GM21576 (cell line): ENCODE measurements at regions not wholly inside any gene's neighbourhood (a gene's known extent, or its start where the extent isn't known, plus 50 kb on each side); places are given as distances from the start of the nearest gene placed in this dataset.
A peak's percentile ranks its signal among the peaks of the same experiment; 100 is the strongest.
"Not testable (repeated sequence)": the region's sequence is repeated elsewhere in the genome, so short reads cannot be mapped to it uniquely, and the experiment has no call there.

Experiments
- ATAC-seq: cut with Tn5 transposase; IDR thresholded peaks from one replicate; pipeline ENCODE4 v1.9.1; 2021; ENCODE audit warnings: mild to moderate bottlenecking, moderate library complexity; ENCODE audit not compliant: unreplicated experiment

DNA sequence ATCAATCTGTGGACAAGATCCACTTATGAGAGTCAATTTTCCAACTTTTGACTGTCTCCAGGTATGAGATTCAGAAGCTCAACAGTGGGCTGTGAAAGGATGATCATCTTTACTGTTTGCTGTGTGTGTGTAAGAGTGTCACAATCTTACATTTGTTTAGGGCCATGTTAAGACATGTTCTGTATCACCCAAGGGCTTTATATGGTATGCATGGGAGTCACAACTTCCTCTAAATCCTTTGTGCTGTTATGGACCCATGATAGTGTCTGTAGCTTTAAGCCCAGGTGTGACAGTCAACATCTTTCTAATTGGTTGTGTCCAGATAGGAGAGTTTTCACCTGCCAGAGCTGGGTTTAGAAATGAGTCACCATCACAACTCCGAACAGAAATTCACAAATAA, 70.2 kb downstream of the ZNF726 start:
- ATAC-seq = not testable (repeated sequence)

DNA sequence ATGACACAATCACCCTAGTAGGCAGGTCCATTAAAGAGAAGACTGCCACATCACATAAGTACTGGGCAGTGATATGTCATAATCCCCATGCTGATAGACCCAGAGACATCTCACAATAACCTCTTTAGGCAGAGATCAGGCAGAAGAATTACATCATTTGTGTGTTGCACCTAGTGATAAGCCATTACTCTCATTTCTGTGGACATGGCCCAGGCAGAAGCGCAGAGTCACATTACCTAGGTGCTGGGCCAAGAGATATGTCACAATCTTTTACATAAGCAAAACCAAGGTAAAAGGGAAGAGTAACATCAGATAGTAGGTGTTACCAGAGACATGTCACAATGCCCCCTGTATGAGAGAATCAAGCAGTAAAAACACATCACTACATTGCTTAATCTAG, 71.9 kb downstream of the ZNF726 start:
- no peak for ATAC-seq

DNA sequence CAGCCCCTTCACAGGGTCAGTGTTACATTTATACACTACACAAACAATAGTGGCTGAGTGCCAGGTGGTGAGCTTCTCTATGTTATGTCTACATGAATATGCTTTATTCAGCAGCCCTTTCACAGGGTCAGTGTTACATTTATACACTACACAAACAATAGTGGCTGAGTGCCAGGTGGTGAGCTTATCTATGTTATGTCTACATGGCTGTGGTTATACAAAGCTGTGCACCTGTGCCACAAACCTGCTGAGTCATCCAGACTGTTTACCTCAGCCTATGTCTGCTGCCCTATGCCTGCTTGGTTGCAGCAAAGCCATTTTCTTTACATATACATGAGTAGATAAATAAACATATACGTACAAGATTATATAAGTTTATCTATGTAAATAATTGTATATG, 76.5 kb downstream of the ZNF726 start:
- ATAC-seq = no peak

DNA sequence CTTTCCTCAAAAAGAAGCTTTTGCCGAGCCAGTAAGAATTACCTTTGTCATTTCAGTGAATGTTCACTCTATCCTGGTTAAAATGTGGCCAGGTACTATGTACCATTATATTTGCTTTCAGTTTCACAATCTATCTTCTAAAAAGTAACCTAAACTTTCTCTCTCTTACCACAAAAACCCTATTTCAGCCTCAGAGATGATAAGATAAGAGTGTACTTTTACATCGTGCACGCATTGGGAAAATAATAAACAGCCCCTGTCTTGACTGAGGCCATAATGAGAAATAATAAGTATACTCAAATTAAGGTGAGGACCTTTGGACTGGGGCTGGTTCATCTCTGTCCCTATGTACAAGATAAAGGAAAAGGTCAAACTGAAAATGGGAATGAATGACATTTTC, 77.7 kb downstream of the ZNF726 start:
- no peak for ATAC-seq

- ATAC-seq = no peak
Observed at GRCh38 chr19:23993440-23993839, 78.8 kb downstream of the ZNF726 start.

GRCh38 chr19:23996549-23996948, 81.9 kb downstream of the ZNF726 start:
- ATAC-seq = no peak

GRCh38 chr19:23998568-23998967, 83.9 kb downstream of the ZNF726 start:
- no peak for ATAC-seq

DNA sequence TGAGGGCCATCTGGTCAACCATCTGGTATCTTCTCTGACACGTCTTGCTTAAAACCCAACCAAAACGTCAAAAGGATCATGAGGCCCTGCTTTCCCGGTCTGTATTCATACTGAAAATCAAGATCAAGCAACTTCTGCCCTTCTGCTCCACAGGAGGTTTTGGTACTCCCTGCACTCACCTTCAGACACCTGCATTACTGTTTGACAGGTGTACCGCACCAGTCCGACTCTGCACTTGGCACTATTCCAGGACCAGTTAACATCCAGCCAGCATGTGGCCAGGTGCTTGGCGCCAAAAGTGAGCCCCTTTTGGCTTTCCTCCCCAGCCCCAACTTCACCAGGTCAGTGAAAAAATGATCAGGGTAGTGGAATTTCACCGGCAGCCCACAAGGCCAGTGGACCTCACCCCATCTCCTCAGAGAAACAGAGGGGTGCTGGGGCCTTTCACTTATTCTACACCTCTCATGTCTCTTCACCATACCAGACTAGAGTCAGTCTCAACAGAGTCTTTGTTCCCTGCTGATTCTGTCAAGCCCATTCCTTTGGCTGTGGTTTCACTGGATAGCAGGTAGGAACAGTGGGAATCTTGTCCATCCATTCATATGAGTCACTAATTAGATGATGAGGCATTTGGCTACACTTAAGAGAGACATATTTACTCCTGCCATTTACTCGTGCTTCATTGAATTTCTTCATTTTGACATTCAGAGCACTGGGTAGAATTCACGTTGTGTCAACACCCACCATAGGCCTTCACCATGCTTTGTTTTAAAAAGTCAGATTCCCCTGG, 85.3 kb downstream of the ZNF726 start:
- no peak for ATAC-seq

GRCh38 chr19:24000656-24001055, 86.0 kb downstream of the ZNF726 start:
- no peak for ATAC-seq

DNA sequence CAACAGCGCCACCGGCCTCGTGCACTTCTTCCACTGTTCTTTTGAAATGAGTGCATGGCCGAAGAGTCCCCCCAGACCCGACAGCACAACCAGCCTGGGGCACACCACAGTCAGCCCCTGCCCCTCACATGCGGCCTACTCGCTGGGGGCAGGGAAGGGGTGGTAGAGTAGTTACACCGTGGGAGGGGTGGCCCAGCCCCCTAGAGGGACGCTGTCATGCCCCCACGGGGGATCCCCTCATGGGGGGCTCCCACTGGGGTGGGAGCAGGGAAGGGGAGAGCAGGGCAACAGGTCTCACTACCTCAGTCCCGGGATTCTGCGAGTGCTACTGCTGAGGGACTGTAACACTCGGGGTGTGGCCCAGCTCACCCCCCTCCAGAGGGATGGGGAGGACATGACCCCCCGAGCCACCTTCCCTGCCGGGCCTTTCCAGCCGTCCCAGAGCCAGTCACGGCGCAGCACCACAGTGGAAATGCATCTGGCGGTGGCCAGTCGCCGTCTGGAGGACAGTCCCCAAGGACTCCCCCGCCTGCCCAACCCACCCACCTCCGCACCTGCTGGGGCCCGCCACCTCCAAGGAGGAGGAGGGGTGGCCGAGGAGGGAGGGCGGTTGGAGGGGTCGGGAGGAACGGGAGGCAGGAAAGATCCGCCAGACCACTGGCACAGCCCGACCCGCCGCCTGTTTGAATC, 84.6 kb upstream of the ZNF254 start:
- no peak for ATAC-seq

- ATAC-seq = no peak
Observed at GRCh38 chr19:24003537-24003936, 83.5 kb upstream of the ZNF254 start.

GRCh38 chr19:24004166-24004565, 82.8 kb upstream of the ZNF254 start:
- ATAC-seq = no peak

DNA sequence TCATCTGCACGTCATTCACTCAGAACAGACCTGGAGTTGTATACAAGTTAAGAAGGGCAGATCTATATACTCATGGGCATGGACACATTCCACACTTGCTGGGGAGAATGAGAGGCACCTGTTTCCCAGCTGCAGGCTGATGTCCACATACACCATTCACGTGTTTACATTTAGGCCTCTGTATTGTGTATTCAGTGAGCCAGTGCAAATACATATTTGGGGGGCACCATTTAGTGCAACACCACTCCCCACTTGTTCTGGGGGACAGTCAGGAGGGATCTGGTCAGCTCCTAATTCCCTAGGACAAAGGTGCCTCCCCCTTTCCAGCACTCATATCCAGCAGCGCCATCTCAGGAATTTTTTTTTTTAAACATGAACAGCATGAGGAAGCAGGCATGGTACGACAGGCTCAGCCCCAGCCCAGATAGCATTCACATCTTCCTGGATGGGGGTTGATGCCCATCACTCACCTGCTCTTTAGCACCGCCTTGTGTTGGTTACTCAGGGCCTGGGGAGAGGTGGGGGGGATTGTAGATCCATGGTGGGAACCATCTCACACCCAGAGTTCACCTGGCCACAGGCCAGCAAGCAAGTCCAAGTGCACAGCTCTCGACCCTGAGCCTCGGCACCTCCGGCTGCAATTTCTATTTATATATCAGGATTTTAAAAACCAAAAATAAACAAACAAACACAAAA, 56.9 kb upstream of the ZNF254 start:
- no peak for ATAC-seq

GRCh38 chr19:24032651-24033050, 54.3 kb upstream of the ZNF254 start:
- no peak for ATAC-seq

- peak; percentile 88 for ATAC-seq
Observed at GRCh38 chr19:24033301-24033962, 53.6 kb upstream of the ZNF254 start.

DNA sequence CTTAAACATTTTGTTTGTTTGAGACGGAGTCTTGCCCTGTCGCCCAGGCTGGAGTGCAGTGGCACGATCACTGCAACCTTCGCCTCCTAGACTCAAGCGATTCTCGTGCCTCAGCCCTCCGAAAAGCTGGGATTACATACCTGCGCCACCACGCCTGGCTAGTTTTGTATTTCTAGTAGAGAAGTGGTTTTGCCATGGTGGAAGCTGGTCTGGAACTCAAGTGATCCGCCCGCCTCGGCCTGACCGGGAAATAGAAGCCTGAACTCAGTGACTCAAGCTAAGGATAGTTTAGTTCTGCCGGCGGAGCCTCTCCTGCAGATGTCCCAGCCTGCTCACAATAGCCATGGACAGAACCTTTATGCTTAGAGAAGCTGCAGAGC, 53.0 kb upstream of the ZNF254 start:
- peak; percentile 34 for ATAC-seq

DNA sequence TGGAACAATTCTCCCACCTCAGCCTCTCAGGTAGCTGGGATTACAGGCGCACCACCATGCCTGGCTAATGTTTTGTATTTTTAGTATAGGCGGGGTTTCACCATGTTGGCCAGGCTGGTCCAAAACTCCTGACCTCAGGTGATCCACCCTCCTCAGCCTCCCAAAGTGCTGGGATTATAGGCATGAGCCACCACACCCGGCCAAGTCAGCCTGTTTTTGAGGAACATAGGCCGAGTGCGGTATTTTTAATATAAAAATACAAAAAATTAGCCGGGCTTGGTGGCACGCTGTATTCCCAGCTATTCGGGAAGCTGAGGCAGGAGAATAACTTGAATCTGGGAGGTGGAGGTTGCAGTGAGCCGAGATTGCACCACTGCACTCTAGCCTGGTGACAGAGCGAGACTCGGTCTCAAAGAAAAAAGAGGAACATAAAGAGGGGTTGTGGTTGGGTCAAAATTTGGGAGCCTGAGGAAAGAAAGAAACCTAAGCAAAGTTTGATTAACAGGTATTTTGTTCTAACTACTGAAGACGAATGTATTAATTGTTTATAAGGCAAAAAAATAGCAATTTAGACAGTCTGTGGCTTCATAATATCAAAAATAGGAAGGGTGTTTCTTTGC, 51.6 kb upstream of the ZNF254 start:
- not testable (repeated sequence) for ATAC-seq
